ENCODE measurements at regions not wholly inside any gene's neighbourhood (a gene's known extent, or its start where the extent isn't known, plus 50 kb on each side); places are given as distances from the start of the nearest gene placed in this dataset.

GRCh38 chr16:6122401-6122800 lies 1024.8 kb upstream of the EEF2KMT start:
- no peaks in the 10 kb centered on the region for H4K20me1 ChIP-seq (ENCODE audit: control insufficient read depth, insufficient read depth, low read depth, low read length)
- H3F3A ChIP-seq (ENCODE audit: control insufficient read depth, insufficient read depth): no peaks in the 10 kb centered on the region
- no peak for TF ChIP-seq CTCF (IDR thresholded peaks at IDR 0.05; ENCODE audit: low read depth, low read length, poor library complexity, severe bottlenecking)
- no peak for TF ChIP-seq EZH2phosphoT487 (IDR thresholded peaks at IDR 0.05; ENCODE audit: borderline replicate concordance, low read length)
- no peaks in the 10 kb centered on the region for H3K27me3 ChIP-seq (ENCODE audit: control insufficient read depth, low read length)
- H3K79me2 ChIP-seq (ENCODE audit: control insufficient read depth, low read length): no peaks in the 10 kb centered on the region
- no peak overlapping the region for H3K4me3 ChIP-seq (ENCODE audit: low read length)
- H3K4me1 ChIP-seq (ENCODE audit: control insufficient read depth, low read length): no peaks in the 10 kb centered on the region
- no peaks in the 10 kb centered on the region for H3K9me2 ChIP-seq (replicated peaks; ENCODE audit: control insufficient read depth, low read length)
- H3K27ac ChIP-seq (ENCODE audit: low read depth, low read length): no peak overlapping the region
- H3K9me3 ChIP-seq (ENCODE audit: control insufficient read depth, insufficient read depth, low read length): no peaks in the 10 kb centered on the region
- H3K4me2 ChIP-seq (ENCODE audit: low read length): no peak overlapping the region
- H3K36me3 ChIP-seq (ENCODE audit: control insufficient read depth, low read length): no peaks in the 10 kb centered on the region

DNA sequence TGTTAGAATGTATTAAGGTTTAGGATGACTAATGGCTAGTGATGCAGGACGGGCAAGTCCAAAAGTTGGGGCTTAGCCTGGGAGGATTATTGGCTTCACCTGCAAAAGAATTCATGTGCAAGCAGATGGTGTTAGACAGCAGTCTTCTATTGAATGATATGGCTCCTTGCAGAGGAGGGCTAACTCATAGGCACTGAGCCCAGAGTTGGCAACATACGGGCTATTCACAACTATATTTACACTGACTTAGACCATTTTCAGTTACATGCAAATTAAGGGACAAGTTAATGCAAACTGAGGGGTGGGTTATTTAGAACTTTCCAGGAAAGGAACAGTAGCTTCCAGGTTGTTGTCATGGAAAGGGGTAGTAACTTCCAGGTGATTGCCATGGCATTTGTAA lies 1017.1 kb upstream of the EEF2KMT start:
- Histone ChIP-seq H4K20me1 (ENCODE audit: control insufficient read depth, insufficient read depth, low read depth, low read length) (no peaks in the 10 kb centered on the region), H3K9me3 (ENCODE audit: control insufficient read depth, insufficient read depth, low read length) (no peaks in the 10 kb centered on the region), H3K4me1 (ENCODE audit: control insufficient read depth, low read length) (no peaks in the 10 kb centered on the region), H3K27ac (ENCODE audit: low read depth, low read length) (no peak overlapping the region), H3K9me2 (replicated peaks; ENCODE audit: control insufficient read depth, low read length) (no peaks in the 10 kb centered on the region), H3K36me3 (ENCODE audit: control insufficient read depth, low read length) (no peaks in the 10 kb centered on the region), H3K4me2 (ENCODE audit: low read length) (no peak overlapping the region), H3K79me2 (ENCODE audit: control insufficient read depth, low read length) (no peaks in the 10 kb centered on the region), H3F3A (ENCODE audit: control insufficient read depth, insufficient read depth) (no peaks in the 10 kb centered on the region), H3K4me3 (ENCODE audit: low read length) (no peak overlapping the region), H3K27me3 (ENCODE audit: control insufficient read depth, low read length) (no peaks in the 10 kb centered on the region)
- TF ChIP-seq CTCF (IDR thresholded peaks at IDR 0.05; ENCODE audit: low read depth, low read length, poor library complexity, severe bottlenecking) (no peak), EZH2phosphoT487 (IDR thresholded peaks at IDR 0.05; ENCODE audit: borderline replicate concordance, low read length) (no peak)

- no peaks in the 10 kb centered on the region for H3K4me1 ChIP-seq (ENCODE audit: control insufficient read depth, low read length)
- H3K4me3 ChIP-seq (ENCODE audit: low read length): no peak overlapping the region
- H3K79me2 ChIP-seq (ENCODE audit: control insufficient read depth, low read length): no peaks in the 10 kb centered on the region
- no peaks in the 10 kb centered on the region for H3F3A ChIP-seq (ENCODE audit: control insufficient read depth, insufficient read depth)
- H3K4me2 ChIP-seq (ENCODE audit: low read length): no peak overlapping the region
- H4K20me1 ChIP-seq (ENCODE audit: control insufficient read depth, insufficient read depth, low read depth, low read length): no peaks in the 10 kb centered on the region
- H3K9me3 ChIP-seq (ENCODE audit: control insufficient read depth, insufficient read depth, low read length): no peaks in the 10 kb centered on the region
- no peak overlapping the region for H3K27ac ChIP-seq (ENCODE audit: low read depth, low read length)
- H3K27me3 ChIP-seq (ENCODE audit: control insufficient read depth, low read length): no peaks in the 10 kb centered on the region
- TF ChIP-seq CTCF (IDR thresholded peaks at IDR 0.05; ENCODE audit: low read depth, low read length, poor library complexity, severe bottlenecking) (no peak), EZH2phosphoT487 (IDR thresholded peaks at IDR 0.05; ENCODE audit: borderline replicate concordance, low read length) (no peak)
- no peaks in the 10 kb centered on the region for H3K9me2 ChIP-seq (replicated peaks; ENCODE audit: control insufficient read depth, low read length)
- H3K36me3 ChIP-seq (ENCODE audit: control insufficient read depth, low read length): no peaks in the 10 kb centered on the region
Measured at GRCh38 chr16:6113749-6114148, 1016.2 kb upstream of the EEF2KMT start.

DNA sequence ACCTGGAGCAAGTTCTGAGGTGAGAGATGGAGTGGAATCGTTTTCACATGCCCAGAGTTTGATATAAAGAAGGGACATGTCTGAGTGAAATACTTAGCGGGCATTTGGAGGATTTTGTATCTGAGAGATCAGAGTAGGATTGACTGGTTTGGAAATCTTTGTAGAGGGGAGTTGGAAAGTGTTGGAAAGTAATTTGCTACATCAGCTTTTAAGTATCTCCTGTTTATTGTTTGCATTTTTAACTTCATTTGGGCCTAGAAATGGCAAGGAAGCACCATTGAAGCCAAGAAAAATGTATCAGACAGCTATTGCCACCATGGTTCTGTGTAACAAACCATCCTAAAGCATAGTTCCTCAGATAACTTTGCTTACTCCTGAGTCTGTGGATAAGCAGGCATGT lies 1015.1 kb upstream of the EEF2KMT start:
- Histone ChIP-seq H3K9me2 (replicated peaks; ENCODE audit: control insufficient read depth, low read length) (no peaks in the 10 kb centered on the region), H4K20me1 (ENCODE audit: control insufficient read depth, insufficient read depth, low read depth, low read length) (no peaks in the 10 kb centered on the region), H3K9me3 (ENCODE audit: control insufficient read depth, insufficient read depth, low read length) (no peaks in the 10 kb centered on the region), H3K4me1 (ENCODE audit: control insufficient read depth, low read length) (no peaks in the 10 kb centered on the region), H3K27ac (ENCODE audit: low read depth, low read length) (no peak overlapping the region), H3K4me3 (ENCODE audit: low read length) (no peak overlapping the region), H3K4me2 (ENCODE audit: low read length) (no peak overlapping the region), H3K27me3 (ENCODE audit: control insufficient read depth, low read length) (no peaks in the 10 kb centered on the region), H3K36me3 (ENCODE audit: control insufficient read depth, low read length) (no peaks in the 10 kb centered on the region), H3F3A (ENCODE audit: control insufficient read depth, insufficient read depth) (no peaks in the 10 kb centered on the region), H3K79me2 (ENCODE audit: control insufficient read depth, low read length) (no peaks in the 10 kb centered on the region)
- no peak for TF ChIP-seq CTCF (IDR thresholded peaks at IDR 0.05; ENCODE audit: low read depth, low read length, poor library complexity, severe bottlenecking)
- TF ChIP-seq EZH2phosphoT487 (IDR thresholded peaks at IDR 0.05; ENCODE audit: borderline replicate concordance, low read length): no peak
